ENCODE measurements at regions not wholly inside any gene's neighbourhood (a gene's known extent, or its start where the extent isn't known, plus 50 kb on each side); places are given as distances from the start of the nearest gene placed in this dataset.

DNA sequence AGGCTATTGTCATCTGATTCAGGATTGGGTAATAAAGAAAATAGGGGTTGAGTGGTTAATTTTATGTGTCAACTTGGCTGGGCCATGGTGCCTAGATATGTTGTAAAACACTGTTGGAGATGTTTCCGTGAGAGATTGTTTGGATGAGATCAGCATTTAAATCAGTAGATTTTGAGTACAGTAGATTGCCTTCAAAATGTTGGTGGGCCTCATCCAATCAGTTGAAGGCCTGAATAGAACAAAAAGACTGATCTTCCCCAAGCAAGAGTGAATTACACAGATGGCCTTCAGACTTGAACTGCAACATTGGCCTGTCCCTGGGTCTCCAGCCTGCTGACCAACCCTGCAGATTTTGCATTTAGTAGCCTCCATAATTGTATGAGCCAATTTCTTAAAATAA is 401.3 kb upstream of the KIF2A start:
- DNase-seq (ENCODE audit: low read depth in 3 of 3), result no peak

DNA sequence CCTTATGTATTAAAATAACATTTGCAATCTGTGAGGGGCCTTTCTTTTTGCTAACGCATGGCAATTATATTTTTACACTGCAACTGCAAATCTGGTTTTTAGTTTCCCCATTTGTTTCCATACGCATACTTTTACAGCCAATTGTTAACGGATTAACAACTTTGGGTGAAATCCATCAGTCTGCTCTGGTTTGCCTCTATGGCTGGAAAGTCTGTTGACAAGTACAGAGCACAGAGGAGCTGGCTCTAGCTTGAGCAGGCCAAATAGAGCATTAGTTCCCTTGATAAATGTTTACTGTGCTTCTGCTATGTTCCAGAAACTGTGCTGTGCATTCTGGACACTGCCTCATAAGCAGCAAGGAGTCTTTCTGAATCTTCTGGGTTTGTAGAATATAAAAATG is 400.4 kb upstream of the KIF2A start:
- no peak for DNase-seq (ENCODE audit: low read depth in 3 of 3)

DNA sequence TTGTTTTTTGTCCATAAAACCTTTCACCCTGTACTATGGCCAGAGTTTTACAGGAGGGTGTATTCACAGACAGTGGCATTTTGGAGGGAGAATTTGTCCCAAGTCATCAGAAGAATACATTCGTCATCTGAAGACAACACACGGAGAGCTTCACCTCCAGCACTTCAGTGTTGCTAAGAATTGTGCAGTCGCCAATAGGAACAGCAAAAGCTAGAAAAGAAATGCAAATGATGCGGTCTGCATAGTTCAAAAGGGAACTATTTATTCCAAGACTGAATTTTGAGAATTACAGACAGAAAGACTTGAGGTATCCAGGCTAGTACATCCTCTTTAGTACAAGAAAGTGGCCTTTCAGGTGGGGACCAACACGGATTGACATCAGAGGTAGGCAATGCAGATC is 399.2 kb upstream of the KIF2A start:
- DNase-seq (ENCODE audit: low read depth in 3 of 3), result no peak

DNA sequence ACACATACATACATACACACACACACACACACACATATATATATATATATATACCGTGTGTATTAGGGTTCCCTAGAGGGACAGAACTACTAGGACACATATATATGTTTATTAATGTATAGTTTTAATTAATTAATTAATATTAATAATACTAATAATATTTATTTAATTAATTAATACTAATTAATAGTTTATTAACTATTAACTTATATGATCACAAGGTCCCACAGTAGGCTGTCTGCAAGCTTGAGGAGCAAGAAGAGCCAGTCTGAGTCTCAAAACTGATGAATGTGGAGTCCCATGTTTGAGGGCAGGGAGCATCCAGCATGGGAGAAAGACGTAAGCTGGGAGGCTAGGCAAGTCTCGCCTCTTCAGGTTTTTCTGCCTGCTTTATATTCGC is 398.0 kb upstream of the KIF2A start:
- no peak for DNase-seq (ENCODE audit: low read depth in 3 of 3)

DNA sequence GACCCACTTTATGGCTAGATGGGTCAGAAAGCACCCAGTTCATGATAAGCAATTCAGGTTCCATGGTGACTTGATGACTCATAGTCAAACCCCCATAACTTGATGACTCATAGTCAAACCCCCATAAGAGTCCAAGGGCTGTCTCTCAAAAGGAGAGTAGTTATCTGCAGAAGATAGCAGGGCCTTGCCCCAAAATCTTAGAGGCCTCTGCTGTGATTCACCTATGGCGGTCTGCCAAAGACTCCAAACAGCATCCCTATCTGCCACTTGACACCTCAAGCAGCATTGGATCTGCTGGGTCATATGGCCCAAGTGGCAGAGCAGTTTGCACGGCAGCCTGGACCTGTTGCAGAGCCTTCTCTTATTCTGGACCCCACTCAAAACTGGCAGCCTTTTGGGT is 395.2 kb upstream of the KIF2A start:
- no peak for DNase-seq (ENCODE audit: low read depth in 3 of 3)

DNA sequence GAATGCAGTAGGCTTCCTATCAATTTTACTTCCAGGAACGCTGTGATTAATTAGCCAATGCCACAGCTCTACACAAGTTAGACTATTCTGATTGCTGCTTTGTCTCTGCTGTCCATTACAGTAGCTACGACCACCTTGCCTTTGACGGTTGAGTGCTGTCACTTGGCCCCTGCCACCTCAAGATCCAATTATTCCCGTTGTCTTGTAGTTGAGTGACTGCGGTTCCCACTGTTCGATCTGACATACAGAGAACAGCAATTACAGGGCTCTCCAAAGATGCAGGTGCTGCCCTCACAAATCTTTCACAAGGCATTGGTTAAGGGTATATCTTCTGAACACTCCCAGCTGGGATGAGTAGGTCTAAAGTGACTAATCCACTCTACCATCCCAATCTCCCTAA is 393.4 kb upstream of the KIF2A start:
- DNase-seq (ENCODE audit: low read depth in 3 of 3), result no peak

DNA sequence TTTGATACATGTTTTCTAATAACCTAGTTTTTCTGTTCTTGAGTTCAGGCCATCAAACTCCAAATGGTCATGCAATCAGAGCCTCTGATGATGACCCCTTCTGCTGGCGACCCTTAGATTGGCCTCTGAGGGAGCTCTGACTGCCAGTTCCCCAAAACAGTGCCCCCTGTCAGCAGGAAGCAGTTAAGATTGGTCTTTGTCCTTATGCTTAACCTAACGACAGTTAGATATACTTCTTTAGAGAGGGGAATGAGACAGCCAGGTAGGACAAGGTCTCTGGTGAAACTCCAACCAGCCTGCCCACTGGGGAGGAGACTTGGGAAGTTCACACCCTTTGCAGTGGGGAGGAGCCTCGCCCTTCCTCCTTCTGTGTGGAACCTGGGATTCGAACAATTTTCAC is 390.4 kb upstream of the KIF2A start:
- DNase-seq (ENCODE audit: low read depth in 3 of 3), result no peak

DNA sequence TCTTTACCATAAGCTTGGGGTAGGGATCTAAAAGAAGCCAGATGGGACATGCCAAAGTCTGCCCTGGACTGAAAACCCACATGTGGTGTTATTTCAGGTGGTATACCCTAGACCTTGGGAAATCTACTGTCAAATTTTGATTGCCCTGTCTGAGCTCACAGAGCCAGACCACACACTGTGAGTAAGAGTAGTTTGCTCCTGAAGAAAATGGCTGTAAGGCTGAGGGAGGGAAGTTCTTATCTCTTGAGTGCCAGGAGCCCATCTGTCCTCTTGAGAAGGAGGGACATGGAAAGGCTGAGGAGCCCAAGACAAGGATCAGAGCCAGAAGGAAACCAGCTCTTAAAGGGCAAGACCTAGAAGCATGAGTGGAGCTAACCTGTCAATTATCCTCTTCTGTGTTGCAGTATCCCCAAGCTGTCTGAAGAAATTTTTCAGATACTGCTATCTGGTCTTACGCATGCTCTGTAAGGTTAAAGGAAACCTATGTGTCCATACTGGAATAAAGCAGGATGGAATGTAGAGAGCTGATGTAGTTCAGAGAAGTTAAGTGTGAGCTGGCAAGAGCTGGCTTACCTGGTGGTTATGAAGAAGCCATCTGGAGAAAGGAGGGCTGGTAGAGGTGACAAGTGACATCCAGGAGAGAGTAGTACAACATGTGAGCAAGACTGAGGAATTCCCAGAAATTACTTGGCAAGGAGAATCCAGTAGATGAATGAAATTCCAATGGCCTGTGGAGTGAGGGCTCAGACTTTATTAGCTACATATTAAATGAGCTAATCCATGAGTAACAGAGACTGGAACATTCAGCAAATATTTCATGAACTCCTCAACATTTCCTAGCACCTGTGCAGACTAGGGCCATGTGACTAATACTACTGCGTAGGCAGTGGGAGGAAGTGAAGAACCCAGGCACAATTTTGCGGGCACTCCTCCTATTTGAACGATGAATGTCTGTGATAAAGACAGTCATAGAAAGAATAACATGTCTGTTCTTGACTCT is 389.1 kb upstream of the KIF2A start:
- no peak for DNase-seq (ENCODE audit: low read depth in 3 of 3)

DNA sequence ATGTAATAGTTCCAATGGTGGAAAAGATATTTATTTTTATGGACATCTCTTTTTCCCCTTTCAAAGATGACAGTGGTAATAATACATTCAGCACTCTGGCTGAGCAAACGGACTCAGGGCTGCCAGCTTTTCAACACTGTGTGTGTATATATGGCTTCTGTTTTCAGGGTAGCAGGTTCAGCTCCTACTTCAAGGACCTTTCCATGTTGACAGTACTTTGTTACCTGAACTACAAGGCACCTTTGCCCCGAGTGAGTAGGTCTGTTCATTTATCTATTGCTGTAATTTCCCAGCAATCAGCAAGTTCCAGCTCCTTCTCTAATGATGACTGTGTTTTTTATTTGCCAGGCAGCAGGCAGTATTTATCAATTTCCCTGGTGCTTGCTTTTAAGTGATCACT is 387.4 kb upstream of the KIF2A start:
- DNase-seq (ENCODE audit: low read depth in 3 of 3), result no peak

DNA sequence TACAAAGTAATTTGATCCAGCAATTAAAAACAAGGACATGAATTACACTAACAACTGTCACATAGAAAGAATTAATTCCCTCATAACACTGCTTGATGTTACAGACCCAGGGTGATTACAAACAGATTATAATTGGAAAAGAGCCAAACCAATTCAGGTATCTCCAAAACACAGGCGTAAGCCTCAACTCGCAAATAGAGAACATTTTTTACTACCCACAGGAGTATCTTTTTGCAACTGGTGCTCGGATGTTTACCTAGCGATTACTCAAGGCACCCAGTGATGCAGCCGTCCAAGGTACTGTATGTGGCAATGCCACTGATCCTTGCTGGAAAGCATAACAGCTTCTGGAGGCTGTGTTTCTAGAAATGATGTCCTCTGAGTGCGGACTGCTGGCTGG is 386.1 kb upstream of the KIF2A start:
- DNase-seq (ENCODE audit: low read depth in 3 of 3), result no peak

DNA sequence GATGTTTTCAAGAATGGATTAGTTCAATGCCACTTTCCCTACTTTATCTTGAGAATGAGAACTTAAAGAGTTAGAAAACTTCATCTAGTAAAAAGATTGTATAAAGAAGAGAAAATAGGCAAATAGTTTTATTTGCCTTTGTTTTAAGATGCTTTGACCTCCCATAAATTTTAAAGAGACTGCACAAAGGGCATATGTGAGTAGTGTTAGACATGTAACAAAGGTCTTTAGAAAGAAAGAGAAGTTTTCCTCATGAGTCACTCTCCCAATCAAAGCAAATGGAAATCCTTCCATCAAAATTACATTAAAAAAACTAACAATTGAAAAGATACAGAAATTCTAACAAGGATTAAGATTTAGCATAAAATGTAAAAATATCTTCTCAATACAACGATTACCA is 381.8 kb upstream of the KIF2A start:
- DNase-seq (ENCODE audit: low read depth in 3 of 3), result no peak

DNA sequence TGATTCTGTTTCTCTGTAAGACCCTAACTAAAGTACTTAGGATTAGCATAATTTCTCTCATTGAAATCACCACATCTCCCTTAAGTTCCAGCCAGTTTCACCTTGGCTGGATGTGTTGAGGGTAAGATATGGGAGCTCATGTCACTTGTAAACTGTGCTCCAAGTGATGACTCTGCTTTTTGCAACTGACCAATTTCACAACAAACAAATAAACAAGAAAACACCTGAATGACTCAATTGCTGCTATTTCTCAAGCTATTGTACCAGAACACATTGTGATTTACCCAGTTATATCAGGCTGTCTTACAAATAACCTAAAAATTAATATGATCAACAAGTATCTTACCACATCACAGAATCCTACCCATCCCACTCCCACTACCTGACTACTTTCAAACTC is 379.1 kb upstream of the KIF2A start:
- DNase-seq (ENCODE audit: low read depth in 3 of 3), result no peak

DNA sequence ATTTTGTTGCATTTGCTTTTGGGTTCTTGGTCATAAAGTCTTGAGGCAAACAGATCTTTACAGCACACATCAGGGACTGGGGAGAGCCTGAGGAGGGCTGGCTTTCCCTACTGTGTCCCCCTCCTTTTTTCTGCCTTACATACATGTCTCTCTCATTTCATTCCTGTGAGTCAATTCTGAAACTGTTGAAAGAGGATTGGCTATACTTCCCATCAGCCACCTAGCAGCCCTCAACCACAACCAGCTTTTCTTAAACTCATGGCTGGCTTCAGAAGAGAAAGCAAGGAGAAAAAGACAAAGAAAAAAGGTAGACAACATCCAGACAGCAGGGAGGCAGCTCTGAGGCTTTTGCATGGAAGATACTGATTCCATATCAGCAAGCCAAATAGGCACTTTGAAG is 374.8 kb upstream of the KIF2A start:
- no peak for DNase-seq (ENCODE audit: low read depth in 3 of 3)

DNA sequence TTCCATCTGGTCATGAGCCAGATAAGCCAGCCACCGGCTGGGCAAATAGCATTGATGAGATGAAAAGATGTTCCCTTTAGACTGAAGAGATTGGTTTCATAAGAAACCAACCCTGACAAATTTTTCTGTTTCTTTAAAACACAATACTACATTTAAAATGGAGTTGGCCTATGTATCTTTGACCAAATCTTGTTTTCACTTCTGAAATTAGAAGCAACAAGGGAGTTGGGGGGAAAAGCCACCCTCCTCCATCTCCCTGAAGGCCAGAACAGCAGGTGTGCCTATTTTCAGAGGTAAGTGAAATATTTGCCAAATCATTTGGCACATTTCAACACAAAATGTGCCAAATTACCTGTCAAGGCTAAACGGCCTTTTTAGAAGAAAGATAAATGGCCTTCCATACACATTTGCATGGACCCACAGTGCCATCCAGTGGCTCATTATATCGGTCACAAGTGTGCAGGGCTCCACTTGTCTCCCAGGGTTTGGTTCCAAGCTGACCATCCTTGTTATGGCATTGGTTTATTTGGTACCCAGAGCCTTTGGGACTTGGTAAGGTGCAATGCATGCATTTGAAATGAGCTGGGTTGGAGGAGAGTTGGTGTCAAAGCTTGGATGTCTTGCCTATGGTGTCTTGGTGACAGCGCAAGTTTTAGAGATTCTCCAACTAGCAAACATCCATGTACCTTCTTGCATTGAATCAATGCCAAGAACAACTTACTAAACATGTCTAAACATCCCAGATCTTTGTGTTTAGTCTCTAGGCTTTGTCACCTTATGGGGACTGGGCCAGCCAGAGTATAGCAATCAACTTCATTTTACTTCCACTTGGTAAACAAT is 372.0 kb upstream of the KIF2A start:
- peak in 1 of 3 experiments; percentile 5 for DNase-seq (ENCODE audit: low read depth in 3 of 3)

DNA sequence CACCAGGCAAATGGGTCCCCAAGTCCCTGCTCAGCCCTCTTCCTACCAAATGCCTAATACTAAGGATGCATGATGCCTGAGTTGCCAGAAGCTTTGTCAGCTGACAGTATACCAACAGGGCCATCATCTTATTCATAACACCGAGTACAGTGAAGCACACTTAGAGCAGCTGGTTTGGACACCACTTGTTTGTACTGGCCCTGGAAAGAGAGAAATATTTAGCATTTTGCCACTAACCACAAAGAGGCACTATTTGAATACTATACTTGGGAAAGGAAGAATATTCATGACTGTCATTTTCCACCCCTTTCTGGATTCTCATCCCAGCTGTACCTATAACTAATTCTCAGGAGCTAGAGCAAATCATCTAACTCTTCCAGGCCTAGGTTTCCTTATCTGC is 364.4 kb upstream of the KIF2A start:
- no peak for DNase-seq (ENCODE audit: low read depth in 3 of 3)

DNA sequence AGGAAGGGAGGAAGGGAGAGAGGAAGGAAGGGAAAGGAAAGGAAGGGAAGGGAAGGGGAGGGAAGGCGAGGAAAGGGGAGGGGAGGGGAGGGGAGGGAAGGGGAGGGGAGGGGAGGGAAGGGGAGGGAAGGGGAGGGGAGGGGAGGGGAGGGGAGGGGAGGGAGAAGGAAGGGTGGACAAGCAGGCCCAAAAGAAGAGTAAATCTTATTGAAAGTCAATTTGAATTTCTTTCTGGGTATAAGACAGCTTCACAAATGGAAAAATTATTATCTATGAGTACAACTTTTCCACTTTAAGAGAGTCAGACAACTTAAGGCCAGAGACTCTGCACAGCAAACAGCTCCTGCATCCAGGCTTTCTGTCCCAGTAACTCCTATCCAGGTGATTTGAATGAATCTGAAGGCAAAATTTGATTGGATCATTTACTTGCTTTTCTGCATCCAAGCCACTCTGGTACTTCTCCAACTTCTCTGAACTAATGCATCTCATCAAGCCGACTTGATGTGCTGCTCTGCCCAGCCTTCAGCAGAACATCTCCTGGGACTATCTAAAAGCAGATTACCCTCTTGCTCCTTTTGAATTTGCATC is 363.4 kb upstream of the KIF2A start:
- DNase-seq (ENCODE audit: low read depth in 3 of 3), result no peak

DNA sequence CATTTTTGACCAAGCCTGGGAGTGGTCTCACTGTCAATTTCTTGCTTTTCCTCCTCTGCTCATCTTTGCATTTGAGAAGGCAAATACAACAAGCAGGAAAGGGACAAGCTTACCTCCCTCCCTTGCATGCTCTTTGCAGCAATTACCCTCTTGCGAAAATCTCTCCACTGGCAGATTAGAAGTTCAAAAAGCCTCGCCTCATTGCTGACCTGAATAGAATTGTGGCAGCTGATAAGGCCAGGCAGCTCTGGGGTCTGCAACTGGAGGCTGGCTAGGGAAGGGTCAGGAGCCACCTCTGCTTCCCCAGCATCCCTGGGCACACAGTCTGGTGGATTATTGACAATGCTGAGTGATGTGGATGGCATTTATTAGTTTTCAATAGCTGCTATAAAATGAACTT is 362.3 kb upstream of the KIF2A start:
- DNase-seq (ENCODE audit: low read depth in 3 of 3), result no peak

DNA sequence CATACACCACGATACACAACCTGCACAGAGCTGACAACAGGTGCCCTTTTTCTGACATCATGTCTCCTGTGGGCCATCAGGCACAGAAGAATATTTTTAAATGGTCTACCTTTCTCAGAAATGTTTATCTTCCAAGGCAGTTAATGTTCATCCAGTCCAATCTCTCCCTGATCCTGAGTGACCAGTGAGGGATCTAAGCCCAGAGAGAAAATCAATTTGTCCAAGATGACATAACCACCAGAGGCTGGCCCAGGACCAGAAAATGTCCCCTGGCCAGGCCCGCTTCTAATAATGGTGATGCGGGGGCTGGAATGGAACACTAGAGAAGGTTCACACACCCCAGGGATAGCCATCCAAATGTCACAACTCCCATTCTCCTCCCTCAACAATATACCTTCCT is 357.9 kb upstream of the KIF2A start:
- no peak for DNase-seq (ENCODE audit: low read depth in 3 of 3)

DNA sequence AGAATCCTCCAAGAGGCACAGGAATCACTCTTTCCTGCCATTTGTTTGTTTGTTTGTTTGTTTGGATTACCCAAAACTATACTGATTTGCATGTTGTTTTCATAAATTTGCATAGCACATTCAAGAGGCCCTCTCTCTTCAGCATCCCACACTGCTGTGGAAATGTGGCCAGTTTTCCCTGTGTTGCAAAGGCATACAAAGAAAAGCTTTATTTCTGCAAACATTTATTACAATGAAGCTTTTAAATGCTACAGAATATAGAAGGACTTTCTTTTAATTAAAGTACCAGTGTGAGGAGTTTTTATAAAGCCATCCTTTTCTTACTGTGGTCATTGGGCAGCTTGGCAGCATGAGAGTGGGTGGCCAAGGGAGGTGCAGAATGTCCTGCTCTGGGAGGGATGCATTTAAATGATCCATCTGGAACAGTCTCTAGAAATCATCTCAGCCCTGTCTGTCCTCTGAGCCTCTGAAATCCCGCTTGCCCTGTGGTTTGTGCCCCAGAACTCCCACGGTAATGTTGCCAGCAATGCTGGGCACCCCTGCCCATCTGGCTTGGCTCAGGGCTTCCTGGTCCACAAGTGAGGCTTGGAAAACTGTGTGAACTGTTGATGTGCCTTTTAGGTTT is 356.8 kb upstream of the KIF2A start:
- no peak for DNase-seq (ENCODE audit: low read depth in 3 of 3)

DNA sequence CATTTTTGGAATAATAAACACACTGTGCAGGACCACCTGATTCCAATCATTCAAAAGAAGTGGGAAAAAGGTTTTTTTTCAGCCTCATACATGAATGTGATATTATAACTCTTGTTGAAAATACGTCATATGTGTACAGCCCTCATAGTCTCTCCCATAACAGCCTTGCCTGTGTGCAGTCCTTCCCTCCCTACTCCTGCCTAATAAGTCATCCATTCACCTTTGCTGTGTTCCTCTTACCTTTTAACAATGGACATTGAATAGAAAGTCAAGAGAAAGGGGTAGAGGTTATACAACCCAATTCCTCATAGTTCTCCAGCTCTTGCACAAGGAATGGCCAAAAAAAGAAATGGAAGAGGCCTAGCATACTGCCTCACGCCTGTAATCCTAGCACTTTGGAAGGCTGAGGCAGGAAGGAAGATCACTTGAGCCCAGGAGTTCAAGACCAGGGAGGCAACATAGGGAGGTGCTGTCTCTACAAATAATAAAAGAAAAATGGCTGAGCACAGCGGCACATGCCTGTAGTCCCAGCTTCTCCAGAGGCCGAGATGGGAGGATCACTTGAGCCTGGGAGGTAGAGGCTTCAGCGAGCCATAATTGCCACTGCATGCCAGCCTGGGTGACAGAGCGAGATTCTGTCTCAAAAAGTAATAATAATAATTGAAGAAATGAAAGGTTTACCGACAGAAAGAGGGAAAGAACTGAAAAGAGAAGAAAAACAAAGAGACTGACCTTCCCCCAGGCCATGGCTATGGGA is 356.1 kb upstream of the KIF2A start:
- no peak for DNase-seq (ENCODE audit: low read depth in 3 of 3)

DNA sequence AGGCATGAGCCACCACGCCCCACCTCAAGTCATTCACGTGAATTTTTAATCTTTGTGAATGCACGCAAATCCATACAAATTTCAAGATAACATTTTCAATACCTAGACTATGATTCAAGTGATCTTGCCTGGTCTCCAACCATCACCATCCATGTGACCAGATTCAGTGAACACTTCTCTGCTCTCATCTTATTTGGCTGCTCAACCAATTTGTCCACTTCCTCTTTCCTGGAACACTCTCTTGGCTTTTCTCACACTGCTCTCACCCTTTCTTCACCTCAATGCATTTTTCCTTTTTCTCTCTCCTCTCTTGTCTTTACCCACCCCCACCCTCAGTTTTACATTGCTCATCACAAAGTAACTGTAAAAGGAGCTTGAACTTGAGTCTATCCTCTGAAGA is 354.7 kb upstream of the KIF2A start:
- DNase-seq (ENCODE audit: low read depth in 3 of 3), result no peak

All from stimulated activated CD4-positive, alpha-beta T cell treated with anti-CD3 and anti-CD28 coated beads, TNF-alpha, amount 100 ng/mL, for 24 hours (primary cell).